Mucosa of descending colon (tissue), 3 donors: ENCODE measurements at regions not wholly inside any gene's neighbourhood (a gene's known extent, or its start where the extent isn't known, plus 50 kb on each side); places are given as distances from the start of the nearest gene placed in this dataset.

Experiments used
- ATAC-seq: fragments of 200-7000 bp; cut with Tn5 transposase; one replicate; pipeline ENCODE4 v1.9.1; 2020; ENCODE audit warnings: mild to moderate bottlenecking, moderate library complexity
- DNase-seq, 3 donors: peaks; one replicate each; pipeline ENCODE4 v3.0.0-alpha.2; 2020
- H3K36me3 ChIP-seq: fragments of 200-600 bp; one replicate; pipeline ENCODE4 v1.8.0; 2021; ENCODE audit warnings: low read depth, mild to moderate bottlenecking
- H3K4me1 ChIP-seq: fragments of 200-600 bp; one replicate; pipeline ENCODE4 v1.8.0; 2021; ENCODE audit warnings: low read depth, mild to moderate bottlenecking
- H3K4me3 ChIP-seq: fragments of 200-600 bp; one replicate; pipeline ENCODE4 v1.8.0; 2021; ENCODE audit warnings: mild to moderate bottlenecking
- H3K9me3 ChIP-seq: fragments of 200-600 bp; one replicate; pipeline ENCODE4 v1.8.0; 2021; ENCODE audit warnings: mild to moderate bottlenecking
- intact Hi-C, 2 donors: fragments of 100-400 bp; cut with DNase I in 1 of 2; cut with micrococcal nuclease in 1 of 2; formaldehyde crosslinking; loops; one replicate each; pipeline versions ENCODE4 v1.11.0 to v1.11.1; 2022; cut with DNase I, micrococcal nuclease
- TF ChIP-seq, protein P1 (sequence below): fragments of 200-600 bp; IDR thresholded peaks from one replicate; pipeline ENCODE4 v1.8.0; 2022; ENCODE audit warnings: antibody characterized with exemption, mild to moderate bottlenecking
- donor health status: DM: no; HTN: no; CAD: no; lungs with moderate emphysema.
- donor health status: DM: no; HTN: no; CAD: no.
- donor health status: DM: no; HTN: yes; CAD: no.

DNA sequence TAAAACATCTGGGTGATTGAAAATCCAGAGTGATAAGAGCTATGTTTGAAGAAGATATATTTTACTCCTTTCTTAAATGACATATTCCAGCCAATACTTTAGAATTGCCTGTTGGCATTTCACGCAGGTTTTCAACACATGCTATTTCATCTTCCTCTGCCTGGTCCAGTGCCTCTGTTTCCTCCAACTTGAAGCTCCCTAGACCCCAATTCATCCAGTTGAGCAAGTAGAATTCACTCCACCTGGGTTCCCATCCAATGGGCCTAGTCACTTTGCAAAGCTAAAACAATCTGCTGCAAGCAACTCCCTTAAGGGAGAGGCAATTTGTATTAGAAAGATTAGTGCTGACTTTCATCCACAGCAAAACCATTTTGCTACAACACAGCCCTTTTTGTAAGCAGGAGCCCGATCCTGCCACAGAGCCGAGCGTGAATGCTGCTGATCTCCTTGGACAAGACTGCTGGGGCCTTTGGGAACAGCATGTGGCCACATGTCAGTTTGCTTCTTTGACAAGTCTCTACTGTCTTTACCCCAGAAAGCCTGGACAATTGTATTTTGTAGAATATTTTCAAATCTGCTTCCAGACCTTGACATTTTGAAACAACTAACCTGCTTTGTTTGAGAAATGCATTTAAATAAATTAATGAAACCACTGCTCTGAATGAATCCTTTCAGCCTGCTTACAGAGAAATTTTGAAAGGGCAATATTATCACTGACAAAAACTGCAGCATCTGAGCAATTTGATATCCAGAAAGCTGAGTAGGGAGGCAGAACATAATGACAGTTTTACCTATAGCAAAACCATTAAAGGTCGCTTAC is 259.1 kb downstream of the TDRD15 start:
- DNase-seq (no peak), ATAC-seq (no peak)
- Histone ChIP-seq H3K9me3 (no peaks in the 10 kb centered on the region), H3K4me3 (no peak overlapping the region), H3K36me3 (no peaks in the 10 kb centered on the region), H3K4me1 (no peaks in the 10 kb centered on the region)
- intact Hi-C loops, result no loop called here
- TF ChIP-seq, protein P1, sequence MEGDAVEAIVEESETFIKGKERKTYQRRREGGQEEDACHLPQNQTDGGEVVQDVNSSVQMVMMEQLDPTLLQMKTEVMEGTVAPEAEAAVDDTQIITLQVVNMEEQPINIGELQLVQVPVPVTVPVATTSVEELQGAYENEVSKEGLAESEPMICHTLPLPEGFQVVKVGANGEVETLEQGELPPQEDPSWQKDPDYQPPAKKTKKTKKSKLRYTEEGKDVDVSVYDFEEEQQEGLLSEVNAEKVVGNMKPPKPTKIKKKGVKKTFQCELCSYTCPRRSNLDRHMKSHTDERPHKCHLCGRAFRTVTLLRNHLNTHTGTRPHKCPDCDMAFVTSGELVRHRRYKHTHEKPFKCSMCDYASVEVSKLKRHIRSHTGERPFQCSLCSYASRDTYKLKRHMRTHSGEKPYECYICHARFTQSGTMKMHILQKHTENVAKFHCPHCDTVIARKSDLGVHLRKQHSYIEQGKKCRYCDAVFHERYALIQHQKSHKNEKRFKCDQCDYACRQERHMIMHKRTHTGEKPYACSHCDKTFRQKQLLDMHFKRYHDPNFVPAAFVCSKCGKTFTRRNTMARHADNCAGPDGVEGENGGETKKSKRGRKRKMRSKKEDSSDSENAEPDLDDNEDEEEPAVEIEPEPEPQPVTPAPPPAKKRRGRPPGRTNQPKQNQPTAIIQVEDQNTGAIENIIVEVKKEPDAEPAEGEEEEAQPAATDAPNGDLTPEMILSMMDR, result no peak

- H3K9me3 ChIP-seq, result no peaks in the 10 kb centered on the region
- intact Hi-C loops, result no loop called here
- H3K4me1 ChIP-seq, result no peaks in the 10 kb centered on the region
- no peak for DNase-seq
- no peak for ATAC-seq
- H3K36me3 ChIP-seq, result no peaks in the 10 kb centered on the region
- no peak overlapping the region for H3K4me3 ChIP-seq
- TF ChIP-seq, protein P1, result no peak
Measured at GRCh38 chr2:21386666-21387065, 262.9 kb downstream of the TDRD15 start.

GRCh38 chr2:21392649-21393048 is 268.9 kb downstream of the TDRD15 start:
- DNase-seq (no peak), ATAC-seq (no peak)
- Histone ChIP-seq H3K4me3 (no peak overlapping the region), H3K9me3 (no peaks in the 10 kb centered on the region), H3K4me1 (no peaks in the 10 kb centered on the region), H3K36me3 (no peaks in the 10 kb centered on the region)
- intact Hi-C loops, result no loop called here
- TF ChIP-seq, protein P1, result no peak

DNA sequence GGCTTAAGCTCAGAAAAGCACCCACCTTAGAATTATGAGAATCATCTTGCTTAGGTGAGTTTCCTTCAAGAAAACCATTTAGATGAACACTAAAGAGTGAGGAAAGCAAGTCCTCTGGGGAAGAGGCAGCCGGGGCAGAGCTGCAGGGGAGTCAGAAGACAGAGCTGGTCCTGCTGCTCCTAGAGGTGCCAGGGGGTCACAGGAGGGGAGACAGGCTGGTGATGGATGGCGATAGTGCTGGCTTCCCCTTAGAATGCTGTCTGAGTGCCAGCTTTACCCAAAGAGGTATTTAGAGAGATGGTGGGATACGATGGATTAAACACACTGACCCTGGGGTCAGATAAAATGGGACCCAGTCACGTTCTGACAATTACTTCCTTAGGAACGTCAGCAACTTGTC is 269.4 kb downstream of the TDRD15 start:
- H3K4me3 ChIP-seq, result no peak overlapping the region
- H3K36me3 ChIP-seq, result no peaks in the 10 kb centered on the region
- ATAC-seq, result no peak
- intact Hi-C loops, result no loop called here
- no peaks in the 10 kb centered on the region for H3K4me1 ChIP-seq
- H3K9me3 ChIP-seq, result no peaks in the 10 kb centered on the region
- TF ChIP-seq, protein P1, result no peak
- no peak for DNase-seq

DNA sequence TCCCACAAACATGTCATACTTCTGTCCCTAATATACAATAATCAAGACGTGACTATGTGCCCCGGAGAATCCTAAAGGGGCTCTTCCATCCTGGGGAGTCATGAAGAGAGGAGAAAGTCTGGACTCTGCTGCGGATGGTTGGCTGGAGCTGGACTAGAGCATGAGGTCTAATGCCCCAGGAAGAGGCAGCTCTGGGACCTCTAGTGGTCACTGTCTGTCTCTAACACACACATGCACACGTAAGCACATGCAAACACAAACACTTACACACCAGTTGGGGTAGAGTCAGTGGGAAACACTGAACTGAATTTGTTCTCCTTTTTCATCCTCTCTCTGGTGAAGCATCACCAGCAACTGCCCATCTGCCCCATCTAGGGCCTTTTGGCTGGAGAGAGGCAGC is 271.6 kb downstream of the TDRD15 start:
- Histone ChIP-seq H3K36me3 (no peaks in the 10 kb centered on the region), H3K4me1 (no peaks in the 10 kb centered on the region), H3K4me3 (no peak overlapping the region), H3K9me3 (no peaks in the 10 kb centered on the region)
- TF ChIP-seq, protein P1, result no peak
- ATAC-seq, result peak; percentile 44
- intact Hi-C loops, result no loop called here
- peak in 1 of 3 donors; percentile 16 for DNase-seq

GRCh38 chr2:21396252-21396651 is 272.5 kb downstream of the TDRD15 start:
- TF ChIP-seq, protein P1, result no peak
- DNase-seq, result no peak
- Histone ChIP-seq H3K9me3 (no peaks in the 10 kb centered on the region), H3K36me3 (no peaks in the 10 kb centered on the region), H3K4me1 (no peaks in the 10 kb centered on the region), H3K4me3 (no peak overlapping the region)
- intact Hi-C loops, result no loop called here
- ATAC-seq, result no peak
